ENCODE measurements at regions not wholly inside any gene's neighbourhood (a gene's known extent, or its start where the extent isn't known, plus 50 kb on each side); places are given as distances from the start of the nearest gene placed in this dataset.

DNA sequence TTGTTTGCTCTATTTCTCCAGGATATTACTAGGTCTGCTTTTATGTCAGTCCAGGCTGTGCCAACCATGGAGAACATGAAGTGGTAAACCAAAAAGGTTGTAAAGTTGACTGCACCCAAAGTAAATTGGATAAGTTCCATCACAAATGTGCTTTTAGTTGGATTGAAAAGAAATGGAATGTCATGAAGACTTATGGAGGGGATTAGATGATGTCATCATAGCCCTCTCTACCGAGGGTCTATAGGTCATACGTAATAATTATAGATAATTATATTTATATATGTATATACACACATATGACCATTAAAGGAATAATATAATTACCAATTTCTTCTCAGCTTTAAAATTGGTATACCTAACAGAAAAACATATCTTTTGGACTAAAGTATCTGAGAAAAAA, 714.9 kb downstream of the NOVA1 start:
- TF ChIP-seq, protein P1, sequence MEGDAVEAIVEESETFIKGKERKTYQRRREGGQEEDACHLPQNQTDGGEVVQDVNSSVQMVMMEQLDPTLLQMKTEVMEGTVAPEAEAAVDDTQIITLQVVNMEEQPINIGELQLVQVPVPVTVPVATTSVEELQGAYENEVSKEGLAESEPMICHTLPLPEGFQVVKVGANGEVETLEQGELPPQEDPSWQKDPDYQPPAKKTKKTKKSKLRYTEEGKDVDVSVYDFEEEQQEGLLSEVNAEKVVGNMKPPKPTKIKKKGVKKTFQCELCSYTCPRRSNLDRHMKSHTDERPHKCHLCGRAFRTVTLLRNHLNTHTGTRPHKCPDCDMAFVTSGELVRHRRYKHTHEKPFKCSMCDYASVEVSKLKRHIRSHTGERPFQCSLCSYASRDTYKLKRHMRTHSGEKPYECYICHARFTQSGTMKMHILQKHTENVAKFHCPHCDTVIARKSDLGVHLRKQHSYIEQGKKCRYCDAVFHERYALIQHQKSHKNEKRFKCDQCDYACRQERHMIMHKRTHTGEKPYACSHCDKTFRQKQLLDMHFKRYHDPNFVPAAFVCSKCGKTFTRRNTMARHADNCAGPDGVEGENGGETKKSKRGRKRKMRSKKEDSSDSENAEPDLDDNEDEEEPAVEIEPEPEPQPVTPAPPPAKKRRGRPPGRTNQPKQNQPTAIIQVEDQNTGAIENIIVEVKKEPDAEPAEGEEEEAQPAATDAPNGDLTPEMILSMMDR (IDR thresholded peaks at IDR 0.05; ENCODE audit: low read depth, low read length) = no peak
- TF ChIP-seq EZH2phosphoT487 (IDR thresholded peaks at IDR 0.05; ENCODE audit: low read depth) = no peak
